Fibroblast of the conjunctiva (primary cell): ENCODE measurements at regions not wholly inside any gene's neighbourhood (a gene's known extent, or its start where the extent isn't known, plus 50 kb on each side); places are given as distances from the start of the nearest gene placed in this dataset.
A peak's percentile ranks its signal among the peaks of the same experiment; 100 is the strongest.
"Not testable (repeated sequence)": the region's sequence is repeated elsewhere in the genome, so short reads cannot be mapped to it uniquely, and the experiment has no call there.

Experiments used
- DNase-seq: peaks from one replicate; pipeline ENCODE4 v3.0.0-alpha.2; 2010; ENCODE audit warnings: low read depth

GRCh38 chr21:27984663-27985325 is 1007.9 kb downstream of the LTN1 start:
- peak; percentile 14 for DNase-seq

- DNase-seq = not testable (repeated sequence)
Measured at GRCh38 chr21:27979446-27979845, 1012.6 kb upstream of the ADAMTS5 start.

GRCh38 chr21:27975514-27975913 is 1008.6 kb upstream of the ADAMTS5 start:
- no peak for DNase-seq

- not testable (repeated sequence) for DNase-seq
Measured at GRCh38 chr21:27974152-27974551, 1007.3 kb upstream of the ADAMTS5 start.

DNA sequence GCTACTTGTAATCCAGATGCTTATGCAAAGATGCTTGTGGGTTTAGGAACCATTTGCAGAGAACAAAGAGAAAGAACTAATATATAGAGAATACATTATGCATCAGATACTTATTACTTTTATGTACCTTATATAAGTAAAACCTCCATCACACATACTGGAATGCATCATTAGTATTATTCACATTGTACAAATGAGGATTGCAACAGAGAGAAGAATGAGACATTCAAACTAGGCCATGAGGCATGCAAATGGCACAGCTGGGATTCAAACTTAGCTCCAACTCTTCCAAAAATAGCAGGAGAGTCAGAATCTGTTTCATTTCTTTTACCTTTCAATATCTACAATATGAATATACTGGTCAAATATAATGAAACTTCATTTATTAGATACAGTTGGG is 1001.4 kb upstream of the ADAMTS5 start:
- not testable (repeated sequence) for DNase-seq

DNA sequence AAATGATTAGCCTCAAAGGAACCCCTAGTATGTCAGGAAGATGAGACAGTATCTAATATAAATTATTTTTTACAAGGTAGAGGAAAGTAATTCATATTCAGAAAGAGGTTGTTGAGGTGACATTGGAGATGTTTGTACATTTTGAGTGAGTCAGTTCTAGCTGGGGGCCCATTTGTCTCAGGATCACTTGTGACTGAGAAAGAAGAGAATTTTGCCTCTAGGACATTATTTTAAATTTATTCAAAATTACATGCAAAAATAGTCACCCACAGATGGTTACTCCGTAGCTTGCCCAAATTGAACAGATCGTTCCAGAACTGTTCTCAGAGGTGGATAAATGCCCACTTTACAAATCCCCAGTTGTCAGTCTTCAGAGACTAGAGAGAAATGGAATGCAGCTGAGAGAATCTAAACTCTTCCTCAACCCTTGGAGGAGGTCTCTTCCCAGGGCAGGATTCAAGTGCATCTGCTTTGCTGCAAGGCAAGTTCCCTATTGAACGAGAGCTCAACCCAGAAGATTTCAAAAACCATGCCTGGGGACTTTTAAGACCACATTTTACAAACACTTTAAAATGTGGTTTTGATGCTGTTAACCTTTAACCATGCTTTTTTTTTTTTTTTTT is 987.8 kb upstream of the ADAMTS5 start:
- DNase-seq = peak; percentile 77

DNA sequence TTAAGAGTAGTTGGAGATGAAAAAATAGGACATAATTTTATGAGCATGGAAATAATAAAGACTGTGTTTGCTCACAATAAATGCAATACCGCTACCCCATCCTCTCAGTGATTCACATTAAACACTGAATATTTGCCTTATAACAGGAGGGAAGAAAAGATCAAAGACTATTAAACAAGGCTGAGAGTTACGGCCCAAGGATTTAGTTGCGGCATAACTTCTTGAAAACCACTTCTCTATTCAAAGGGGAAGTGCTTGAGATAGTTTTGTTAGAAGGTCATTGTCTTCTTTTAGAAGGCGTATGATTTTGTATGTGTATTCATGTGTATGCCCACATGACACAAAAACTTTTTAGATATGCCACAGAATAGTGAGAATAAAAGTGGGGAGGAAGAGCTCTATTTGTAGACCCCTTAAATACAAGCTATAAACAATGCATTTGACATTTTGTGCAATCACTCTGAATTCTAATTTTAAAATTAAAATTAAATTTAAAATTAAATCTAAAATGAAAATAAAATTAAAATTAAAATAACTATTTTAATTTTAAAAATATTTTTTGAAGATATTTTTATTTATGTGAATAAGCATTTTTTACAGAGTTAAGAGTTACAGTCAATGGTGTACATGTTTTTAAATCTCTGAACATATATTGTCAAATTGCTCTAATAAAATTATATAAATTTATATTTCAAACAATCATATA is 986.6 kb upstream of the ADAMTS5 start:
- DNase-seq = no peak

DNA sequence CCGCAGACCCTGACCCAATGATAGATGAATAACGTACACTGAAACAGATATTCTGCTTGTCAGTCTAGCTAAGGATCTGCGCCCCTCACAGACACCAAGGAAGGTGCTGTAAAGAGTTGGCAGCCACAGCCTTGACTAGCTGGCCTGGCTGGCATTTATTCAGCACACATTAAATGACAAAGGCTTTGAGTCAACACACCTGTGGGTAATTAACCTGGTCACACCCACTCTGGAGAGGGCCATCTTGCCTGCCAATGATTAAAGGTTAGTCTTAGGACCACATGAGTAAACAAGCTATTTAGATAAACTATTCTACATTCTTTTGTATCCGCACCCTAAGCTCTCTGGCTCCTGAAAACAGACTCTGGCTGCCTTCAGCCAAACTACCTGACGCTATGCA is 982.2 kb upstream of the ADAMTS5 start:
- DNase-seq = not testable (repeated sequence)

DNA sequence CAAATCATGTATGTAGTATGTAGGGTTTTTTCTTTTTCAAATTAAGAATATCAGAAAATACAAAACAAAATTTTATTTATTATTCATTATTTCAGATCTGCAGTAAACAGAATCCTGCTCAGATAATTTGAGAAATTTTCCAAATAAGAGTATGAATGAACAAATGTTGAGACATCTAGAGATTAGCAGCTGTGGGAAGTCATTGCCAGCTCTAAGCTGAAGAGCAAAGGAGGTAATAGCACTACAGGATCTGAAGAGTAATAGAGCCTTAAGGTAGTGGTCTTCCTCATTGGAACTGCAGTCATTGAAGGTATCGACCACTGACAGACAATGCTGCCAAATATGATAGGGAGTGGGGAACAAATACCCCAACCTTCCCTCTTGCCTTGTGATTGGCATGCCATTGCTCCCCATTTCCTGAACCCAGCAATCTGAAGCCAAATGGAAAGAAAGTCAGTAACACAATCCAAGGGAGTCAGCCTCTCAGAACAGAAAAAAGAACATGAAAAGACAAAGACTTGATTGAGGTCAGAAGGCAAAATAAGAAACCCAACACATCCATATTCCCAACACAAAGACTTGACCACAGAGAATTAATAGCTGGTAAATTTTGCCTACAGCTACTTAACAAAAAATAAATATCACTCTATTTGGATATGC is 963.4 kb upstream of the ADAMTS5 start:
- DNase-seq = not testable (repeated sequence)

GRCh38 chr21:27929179-27929578 is 962.3 kb upstream of the ADAMTS5 start:
- peak; percentile 44 for DNase-seq

GRCh38 chr21:27928534-27929115 is 961.7 kb upstream of the ADAMTS5 start:
- DNase-seq = peak; percentile 69

DNA sequence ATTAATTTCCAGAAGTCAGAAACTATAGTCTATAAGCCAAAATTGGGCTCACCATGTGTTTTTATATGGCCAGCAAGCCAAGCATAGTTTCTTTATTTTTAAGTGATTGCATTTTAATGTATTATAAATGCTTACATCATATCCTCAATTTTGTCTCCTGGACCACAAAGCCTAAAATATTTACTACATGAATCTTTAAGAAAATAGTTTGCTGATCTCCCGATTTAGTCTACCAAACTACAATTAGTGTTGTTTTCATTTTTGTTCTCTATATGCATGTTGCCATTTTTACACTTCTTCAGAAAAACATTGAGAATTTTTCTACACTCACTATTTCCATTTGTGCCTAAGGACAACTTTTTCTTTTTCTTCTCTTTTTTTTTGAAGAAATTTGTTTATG is 954.5 kb upstream of the ADAMTS5 start:
- not testable (repeated sequence) for DNase-seq

DNA sequence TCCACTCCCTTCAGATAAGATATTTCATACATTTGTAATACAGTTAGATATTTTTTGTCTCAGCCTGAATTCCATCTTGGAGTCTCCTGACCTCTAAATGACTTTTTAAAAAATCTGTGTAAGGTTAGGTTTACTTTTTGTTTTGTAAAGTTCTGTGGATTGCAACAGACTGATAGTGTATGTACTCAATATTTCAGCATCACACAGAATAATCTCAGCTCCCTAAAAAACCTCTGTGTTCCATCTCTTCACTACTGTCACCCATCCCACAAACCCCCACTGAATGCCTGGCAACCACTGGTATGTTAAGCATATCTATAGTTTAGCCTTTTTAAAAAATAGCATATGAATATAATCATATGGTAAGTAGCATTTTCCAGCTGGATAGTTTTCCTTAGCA is 951.1 kb upstream of the ADAMTS5 start:
- not testable (repeated sequence) for DNase-seq

- DNase-seq = not testable (repeated sequence)
Measured at GRCh38 chr21:27916326-27916725, 949.4 kb upstream of the ADAMTS5 start.

GRCh38 chr21:27912133-27912532 is 945.2 kb upstream of the ADAMTS5 start:
- DNase-seq = not testable (repeated sequence)

DNA sequence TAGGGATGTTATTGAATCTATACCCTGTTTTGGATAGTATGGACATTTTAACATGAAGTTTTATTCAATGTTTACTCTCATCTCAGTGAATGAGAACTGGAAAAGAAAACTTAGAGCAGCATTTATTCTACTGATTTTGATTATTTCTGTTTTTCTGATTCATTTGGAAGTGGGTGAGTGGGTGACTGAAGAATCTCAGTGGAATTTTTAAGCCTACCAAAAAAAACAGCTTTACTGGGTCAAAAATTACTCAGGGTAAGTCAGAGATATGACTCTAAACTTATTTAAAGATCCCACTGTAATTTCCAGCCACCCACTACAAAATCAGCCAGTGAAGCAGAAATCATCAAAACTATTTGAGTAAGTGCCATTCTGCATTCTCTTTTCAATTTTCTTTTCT is 942.6 kb upstream of the ADAMTS5 start:
- DNase-seq = not testable (repeated sequence)

DNA sequence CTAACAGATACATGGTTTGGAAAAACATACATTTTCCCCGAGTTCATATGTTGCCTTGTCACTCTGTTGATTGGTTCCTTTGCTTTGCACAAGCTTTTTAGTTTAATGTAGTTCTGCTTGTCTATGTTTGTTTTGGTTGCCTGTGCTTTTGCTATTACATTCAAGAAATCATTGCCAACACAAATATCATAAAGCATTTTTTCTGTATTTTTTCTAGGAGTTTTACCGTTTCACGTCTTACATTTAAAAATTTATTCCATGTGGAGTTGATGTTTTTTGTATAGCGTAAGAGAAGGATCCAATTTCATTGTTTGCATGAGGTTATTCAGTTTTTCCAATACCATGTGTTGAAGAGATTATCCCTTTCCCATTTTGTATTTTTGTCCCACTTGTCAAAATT is 941.9 kb upstream of the ADAMTS5 start:
- peak; percentile 62 for DNase-seq

- DNase-seq = not testable (repeated sequence)
Measured at GRCh38 chr21:27902904-27903303, 936.0 kb upstream of the ADAMTS5 start.

DNA sequence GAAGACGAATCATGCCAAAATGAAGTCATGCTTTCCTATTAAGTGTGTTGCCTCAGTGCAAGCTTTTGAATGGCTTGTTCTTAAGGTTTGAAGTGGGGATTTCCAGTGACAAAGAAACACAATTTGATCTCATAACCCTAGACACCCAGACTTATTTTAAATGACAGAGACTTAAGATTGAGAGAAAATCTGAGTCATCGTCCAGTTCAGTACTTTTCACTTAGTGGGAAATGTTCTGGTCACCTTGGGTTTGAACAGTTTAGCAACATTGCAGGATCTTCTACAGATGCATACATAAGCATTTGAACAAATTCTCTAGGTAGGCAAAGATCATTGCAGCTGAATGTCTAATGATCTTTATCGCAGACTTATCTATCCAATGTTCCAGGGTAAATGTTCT is 926.7 kb upstream of the ADAMTS5 start:
- DNase-seq = not testable (repeated sequence)

GRCh38 chr21:27891495-27891894 is 924.6 kb upstream of the ADAMTS5 start:
- not testable (repeated sequence) for DNase-seq

- not testable (repeated sequence) for DNase-seq
Measured at GRCh38 chr21:27887808-27888455, 921.0 kb upstream of the ADAMTS5 start.

- DNase-seq = no peak
Measured at GRCh38 chr21:27885296-27885711, 918.4 kb upstream of the ADAMTS5 start.
